Activated CD8-positive, alpha-beta memory T cell treated with anti-CD3 and anti-CD28 coated beads, Interleukin-2, amount 50 U/mL, for 4 hours (primary cell): ENCODE measurements at regions not wholly inside any gene's neighbourhood (a gene's known extent, or its start where the extent isn't known, plus 50 kb on each side); places are given as distances from the start of the nearest gene placed in this dataset.

ENCODE experiments used
- DNase-seq: peaks from one replicate; pipeline ENCODE4 v3.0.0-alpha.2; 2020

GRCh38 chr21:16519036-16519435 is 789.3 kb downstream of the USP25 start:
- no peak for DNase-seq

GRCh38 chr21:16519644-16520043 is 789.9 kb downstream of the USP25 start:
- DNase-seq = no peak

- no peak for DNase-seq
These were observed 792.8 kb downstream of the USP25 start for GRCh38 chr21:16522548-16522947.

GRCh38 chr21:16530656-16531055 is 800.9 kb downstream of the USP25 start:
- no peak for DNase-seq

GRCh38 chr21:16532840-16533239 is 803.1 kb downstream of the USP25 start:
- no peak for DNase-seq

DNA sequence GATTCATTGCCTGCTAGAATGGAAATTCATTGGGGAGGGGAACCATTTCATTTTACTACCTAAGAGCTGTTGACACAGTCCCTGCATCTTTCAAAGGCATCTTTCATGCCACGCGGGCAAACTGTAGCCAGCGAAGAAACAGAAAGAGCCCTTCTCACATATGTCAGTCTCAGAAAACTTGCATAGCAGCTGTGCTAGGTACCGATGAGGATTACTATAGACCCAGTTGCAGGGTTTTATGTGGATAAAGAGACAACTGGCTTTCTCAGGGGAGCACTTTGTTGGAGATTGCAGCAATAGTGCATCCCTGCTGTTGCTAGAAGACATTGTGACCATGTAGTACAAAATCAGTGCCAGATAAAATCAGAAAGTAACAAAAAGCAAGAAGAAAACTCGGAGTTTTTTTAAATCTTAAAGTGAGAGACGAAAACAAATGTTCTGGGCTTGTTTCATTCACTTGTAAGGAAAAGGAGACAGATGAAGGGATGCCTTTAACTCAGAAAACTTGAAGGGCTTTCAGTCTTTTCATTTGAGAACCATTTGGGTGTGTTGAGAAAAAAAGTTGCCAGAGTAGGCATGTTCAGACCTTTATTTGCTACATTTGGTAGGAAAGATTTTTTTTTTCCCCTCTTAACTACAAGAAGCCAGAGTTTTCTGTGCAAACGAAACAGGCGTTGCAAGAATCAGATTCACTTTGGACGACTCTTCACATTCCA is 804.1 kb downstream of the USP25 start:
- no peak for DNase-seq

DNA sequence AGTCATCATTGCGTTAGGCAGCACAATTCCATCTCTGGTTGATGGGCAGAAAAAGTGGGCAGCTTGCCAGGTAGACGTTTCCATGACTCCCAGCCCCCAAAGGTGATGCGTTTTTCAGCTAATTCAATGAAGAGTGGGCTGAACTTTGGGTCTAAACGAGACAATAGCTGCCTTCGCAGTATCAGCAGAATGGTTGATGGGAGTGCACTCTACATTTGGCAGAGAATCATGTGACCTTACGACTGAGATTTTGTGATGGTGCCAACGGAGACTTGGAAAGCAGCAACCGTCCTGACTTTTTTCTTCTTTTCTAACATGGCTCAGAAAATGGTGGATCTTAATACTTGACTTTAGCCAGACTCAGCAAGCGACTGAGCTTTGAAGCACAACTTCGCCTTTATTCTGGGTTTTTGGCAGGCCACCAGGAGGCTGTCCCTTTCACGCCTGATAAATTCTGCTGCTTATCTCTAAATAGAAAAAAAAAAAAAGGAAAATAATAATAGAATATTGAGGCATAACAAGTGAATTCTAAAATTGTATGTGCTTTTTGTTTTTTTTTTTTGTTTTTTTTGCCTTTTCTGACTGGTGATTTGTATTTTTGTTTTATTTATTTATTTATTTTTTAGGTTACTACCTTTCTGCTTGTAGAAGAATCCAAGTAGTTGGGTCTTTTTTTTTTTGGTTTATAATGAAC is 804.8 kb downstream of the USP25 start:
- DNase-seq = no peak

GRCh38 chr21:16535102-16535422 is 805.3 kb downstream of the USP25 start:
- DNase-seq = no peak

- DNase-seq = no peak
These were observed 805.8 kb downstream of the USP25 start for GRCh38 chr21:16535626-16536025.

DNA sequence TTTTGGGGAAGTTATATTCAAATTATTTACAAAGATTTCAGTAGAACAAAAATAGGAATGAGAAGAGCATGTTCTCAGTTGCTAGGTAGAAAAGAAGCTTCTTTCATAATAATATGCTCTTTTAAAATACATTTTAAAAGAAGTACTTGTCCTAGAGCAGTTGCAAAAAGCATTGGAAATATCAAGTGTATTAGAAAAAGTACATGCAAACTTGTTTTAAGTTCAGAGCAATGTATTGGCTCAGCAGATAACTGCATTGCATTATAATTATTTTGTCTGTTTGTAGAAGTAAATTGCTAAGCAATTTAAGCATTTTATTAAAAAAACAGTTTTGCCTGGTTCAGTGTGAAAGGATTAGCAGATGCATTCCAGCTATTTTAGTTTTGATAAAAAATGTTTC is 806.4 kb downstream of the USP25 start:
- DNase-seq = no peak

DNA sequence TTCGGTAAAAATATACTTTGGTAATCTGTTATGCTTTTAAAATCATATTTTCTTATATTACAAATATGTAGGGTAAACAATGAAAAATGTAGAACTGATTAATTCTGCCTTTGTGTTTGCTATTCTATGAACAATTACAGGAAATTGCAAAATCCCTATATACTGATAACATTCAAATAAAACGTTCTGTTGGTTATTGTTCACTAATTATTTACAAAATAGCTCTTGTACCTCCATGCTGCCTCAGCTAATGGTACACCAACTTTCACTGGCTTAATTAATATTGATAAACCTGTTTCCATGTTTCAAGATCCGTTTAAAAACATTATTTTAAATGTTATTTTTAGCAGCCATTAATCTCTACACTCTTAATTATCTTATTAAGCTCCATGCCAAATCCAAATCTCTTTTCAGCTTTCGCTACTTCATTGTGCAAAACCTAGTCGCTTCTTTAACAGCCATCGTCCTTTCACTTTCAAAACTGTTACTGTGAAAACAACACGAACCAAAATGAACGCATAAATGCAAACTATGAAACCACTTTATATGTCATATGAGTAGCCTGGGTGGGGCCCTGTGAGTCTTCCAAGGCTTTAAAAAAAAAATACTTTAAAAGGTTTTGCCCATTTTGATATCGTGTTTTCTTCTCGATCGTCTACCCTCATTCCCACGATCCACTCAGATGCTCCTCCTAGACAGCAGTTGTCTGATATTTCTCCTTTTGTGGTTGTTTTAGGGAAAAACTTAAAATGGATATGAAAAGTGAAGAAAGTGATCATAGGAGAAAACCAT is 807.1 kb downstream of the USP25 start:
- DNase-seq = no peak

- DNase-seq = no peak
These were observed 807.7 kb downstream of the USP25 start for GRCh38 chr21:16537501-16537900.

- no peak for DNase-seq
These were observed 808.6 kb downstream of the USP25 start for GRCh38 chr21:16538405-16538804.

DNA sequence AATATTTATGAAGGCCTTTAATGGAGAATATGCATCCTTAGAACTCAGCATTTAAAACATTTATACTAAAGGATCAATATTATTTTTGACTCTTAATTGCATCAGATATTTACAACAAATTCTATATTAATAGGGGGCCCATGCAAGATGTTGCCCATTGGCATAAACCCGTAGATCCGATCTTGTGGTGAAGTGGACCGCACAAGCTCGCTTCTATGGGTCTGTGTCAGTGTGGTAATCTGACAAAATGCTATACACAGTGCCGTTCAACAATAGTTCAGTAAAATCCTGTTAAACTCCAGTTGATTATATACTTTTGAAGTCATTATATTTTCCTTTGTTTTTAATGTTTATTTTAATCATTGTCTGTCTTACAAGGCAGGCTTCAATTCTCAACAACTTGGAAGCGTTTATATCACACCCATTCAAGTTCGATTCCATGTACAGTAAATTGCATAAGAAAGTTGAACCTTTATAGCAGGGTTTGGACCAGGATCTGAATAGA is 809.2 kb downstream of the USP25 start:
- no peak for DNase-seq

GRCh38 chr21:16540966-16541727 is 811.4 kb downstream of the USP25 start:
- DNase-seq = no peak

GRCh38 chr21:16550118-16550517 is 820.3 kb downstream of the USP25 start:
- DNase-seq = no peak

DNA sequence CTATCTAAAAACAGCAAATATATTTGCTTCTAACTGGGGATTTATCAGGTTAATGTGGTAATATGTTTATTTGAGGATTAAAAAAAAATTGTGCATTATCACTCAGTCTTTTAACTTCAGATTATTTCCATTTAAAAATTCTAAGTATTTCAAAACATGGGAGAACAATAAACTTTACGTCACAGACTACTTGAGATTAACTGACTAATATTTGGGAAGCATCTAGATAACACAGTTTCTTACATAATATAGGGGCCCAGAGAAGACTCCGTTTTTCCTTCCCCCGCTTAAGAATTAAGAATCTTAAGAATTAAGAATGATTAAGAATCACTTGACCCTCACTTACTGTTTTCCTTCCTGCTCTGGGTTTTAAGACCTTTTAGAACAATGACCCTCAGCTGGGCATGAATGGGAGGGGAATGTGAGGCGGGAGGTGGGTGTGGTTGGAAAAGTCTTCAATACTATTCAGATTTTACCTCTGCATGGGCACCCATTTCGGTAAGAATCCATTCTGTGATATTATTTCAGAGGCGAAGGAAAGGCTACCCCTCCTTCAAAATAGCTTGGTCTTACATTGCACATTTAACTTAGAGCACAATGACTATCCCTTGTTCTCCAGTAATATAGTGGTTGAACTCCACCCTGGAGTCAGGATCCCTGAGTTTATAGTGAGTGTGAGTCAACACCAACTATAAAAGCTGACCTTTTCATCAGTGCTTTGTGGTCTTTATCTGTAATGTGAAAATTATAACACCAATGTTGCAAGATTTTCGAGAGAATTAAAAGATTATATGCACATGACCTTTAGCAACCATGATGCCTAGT is 821.3 kb downstream of the USP25 start:
- no peak for DNase-seq

- DNase-seq = no peak
These were observed 823.1 kb downstream of the USP25 start for GRCh38 chr21:16552880-16553279.

DNA sequence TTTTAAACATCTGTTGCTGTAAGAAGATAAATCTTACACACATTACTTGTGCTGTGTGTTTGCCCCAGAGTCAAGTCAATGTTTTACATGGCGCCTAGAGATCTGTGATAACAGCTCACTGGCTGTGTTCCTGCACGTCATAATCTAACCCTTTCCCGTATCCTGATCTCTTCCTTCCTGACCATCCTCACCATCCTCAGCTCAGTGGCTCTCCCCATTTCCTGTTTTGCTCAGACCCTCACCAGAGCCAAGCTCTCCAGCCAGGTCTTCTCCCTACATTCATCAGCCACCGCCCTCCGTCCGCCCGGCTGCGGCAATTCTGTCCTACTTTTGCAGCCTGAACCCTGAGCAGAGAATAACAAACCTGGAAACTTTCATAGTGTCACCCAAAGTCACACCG is 824.7 kb downstream of the USP25 start:
- no peak for DNase-seq

DNA sequence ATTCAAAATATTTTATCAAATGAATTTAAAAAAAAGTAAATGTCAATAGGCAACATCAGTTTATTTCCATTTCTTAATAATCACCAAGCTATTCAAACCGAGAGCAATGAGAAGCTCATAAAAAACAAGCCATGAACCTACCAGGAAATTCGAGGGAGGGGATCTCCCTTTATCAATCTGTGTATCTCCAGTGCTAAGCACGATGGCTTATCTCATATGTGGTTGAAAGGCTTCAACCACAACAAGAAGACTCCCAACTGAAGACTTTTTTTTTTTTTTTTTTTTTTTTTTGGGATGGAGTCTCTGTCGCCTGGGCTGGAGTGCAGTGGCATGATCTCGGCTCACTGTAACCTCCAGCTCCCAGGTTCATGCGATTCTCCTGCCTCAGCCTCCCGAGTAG is 833.3 kb downstream of the USP25 start:
- DNase-seq = no peak

DNA sequence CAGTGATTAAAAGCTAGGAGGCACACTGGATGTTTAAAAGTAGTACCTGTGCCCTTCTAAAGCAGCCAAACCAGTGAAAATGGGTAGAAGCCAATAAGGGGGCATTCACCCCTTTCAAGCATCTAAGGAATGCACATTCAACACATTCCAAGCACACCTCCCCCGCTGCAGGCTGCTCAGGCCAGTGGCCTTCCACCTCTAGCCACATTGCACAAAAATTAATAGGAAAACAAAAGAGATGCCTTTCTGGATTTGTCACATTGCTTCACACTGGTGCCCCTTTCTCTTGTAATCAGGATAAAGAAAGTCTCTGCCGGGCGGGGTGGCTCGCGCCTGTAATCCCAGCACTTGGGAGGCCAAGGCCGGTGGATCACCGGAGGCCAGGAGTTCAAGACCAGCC is 834.0 kb downstream of the USP25 start:
- DNase-seq = no peak

DNA sequence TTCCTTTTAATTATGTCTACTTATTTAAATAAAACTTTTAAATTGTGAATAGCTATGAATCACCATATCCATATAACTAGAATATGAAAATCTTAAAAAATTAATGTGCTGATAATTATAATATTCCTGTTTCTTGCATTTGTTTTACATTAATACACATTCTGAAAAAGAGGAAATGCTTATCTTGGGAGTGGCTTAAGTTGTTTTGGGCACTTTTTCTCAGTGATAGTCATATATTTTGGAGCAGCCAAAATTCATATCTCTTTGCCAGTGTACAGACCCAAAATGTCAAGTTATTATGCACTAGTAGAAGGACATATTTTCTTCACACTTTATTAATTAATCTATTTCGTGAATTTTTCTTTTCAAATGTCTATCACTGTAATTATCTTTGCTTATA is 838.5 kb downstream of the USP25 start:
- DNase-seq = no peak
